Loucy (cell line): ENCODE measurements at regions not wholly inside any gene's neighbourhood (a gene's known extent, or its start where the extent isn't known, plus 50 kb on each side); places are given as distances from the start of the nearest gene placed in this dataset.
"Not testable (repeated sequence)": the region's sequence is repeated elsewhere in the genome, so short reads cannot be mapped to it uniquely, and the experiment has no call there.

Experiments
- H2AFZ ChIP-seq: fragments of 200-600 bp; sonication (generic); 2 replicates; pipeline ENCODE4 v1.6.0; 2016; ENCODE audit warnings: antibody characterized with exemption, mild to moderate bottlenecking, low read length, moderate library complexity
- H3F3A ChIP-seq: fragments of 200-600 bp; 2 replicates; pipeline ENCODE4 v1.6.0; 2016; ENCODE audit warnings: antibody characterized with exemption, low read depth, mild to moderate bottlenecking
- H3K27me3 ChIP-seq: fragments of 200-600 bp; sonication (generic); 2 replicates; pipeline ENCODE4 v1.6.1; 2014; ENCODE audit warnings: low read length, mild to moderate bottlenecking; ENCODE audit not compliant: insufficient read depth, poor library complexity, severe bottlenecking
- H3K36me3 ChIP-seq: fragments of 200-600 bp; sonication (generic); 2 replicates; pipeline ENCODE4 v1.6.1; 2016; ENCODE audit warnings: low read length; ENCODE audit not compliant: insufficient read depth
- H3K4me1 ChIP-seq: fragments of 200-600 bp; sonication (generic); 2 replicates; pipeline ENCODE4 v1.5.1; 2014; ENCODE audit warnings: low read length, mild to moderate bottlenecking; ENCODE audit not compliant: insufficient read depth, poor library complexity, severe bottlenecking
- H3K4me2 ChIP-seq: fragments of 200-600 bp; sonication (generic); 2 replicates; pipeline ENCODE4 v1.6.0; 2014; ENCODE audit warnings: antibody characterized with exemption, low read length, low read depth, mild to moderate bottlenecking; ENCODE audit not compliant: poor library complexity, severe bottlenecking
- H3K4me3 ChIP-seq: fragments of 200-600 bp; sonication (generic); 2 replicates; pipeline ENCODE4 v1.5.1; 2014; ENCODE audit warnings: low read length, mild to moderate bottlenecking, mixed read lengths; ENCODE audit not compliant: poor library complexity, severe bottlenecking
- H3K79me2 ChIP-seq: fragments of 200-600 bp; sonication (generic); 2 replicates; pipeline ENCODE4 v1.6.1; 2014; ENCODE audit warnings: low read length; ENCODE audit not compliant: insufficient read depth
- H3K9ac ChIP-seq: fragments of 200-600 bp; sonication (generic); 2 replicates; pipeline ENCODE4 v1.6.0; 2014; ENCODE audit warnings: mild to moderate bottlenecking, low read depth, low read length, moderate library complexity; ENCODE audit not compliant: poor library complexity, severe bottlenecking
- H3K9me2 ChIP-seq: fragments of 200-600 bp; sonication (generic); replicated peaks from 2 replicates; pipeline ENCODE4 v1.6.1; 2016; ENCODE audit warnings: low read depth, low read length, mixed read lengths
- H3K9me3 ChIP-seq: fragments of 200-600 bp; sonication (generic); 2 replicates; pipeline ENCODE4 v1.6.1; 2014; ENCODE audit warnings: mild to moderate bottlenecking, antibody characterized with exemption, low read length, low read depth; ENCODE audit not compliant: insufficient read depth
- H4K20me1 ChIP-seq: fragments of 200-600 bp; sonication (generic); 2 replicates; pipeline ENCODE4 v1.6.0; 2014; ENCODE audit warnings: antibody characterized with exemption, low read length, mild to moderate bottlenecking; ENCODE audit not compliant: insufficient read depth, poor library complexity, severe bottlenecking
- EZH2phosphoT487 ChIP-seq: fragments of 200-600 bp; IDR thresholded peaks from 2 replicates; pipeline ENCODE4 v1.6.1; 2018; ENCODE audit warnings: antibody characterized with exemption, mild to moderate bottlenecking, moderate library complexity, borderline replicate concordance
- TF ChIP-seq, protein P1 (sequence below): fragments of 200-600 bp; sonication (generic); conservative IDR thresholded peaks from 2 replicates; pipeline ENCODE4 v1.5.1; 2014; ENCODE audit warnings: mild to moderate bottlenecking, antibody characterized with exemption, low read length

DNA sequence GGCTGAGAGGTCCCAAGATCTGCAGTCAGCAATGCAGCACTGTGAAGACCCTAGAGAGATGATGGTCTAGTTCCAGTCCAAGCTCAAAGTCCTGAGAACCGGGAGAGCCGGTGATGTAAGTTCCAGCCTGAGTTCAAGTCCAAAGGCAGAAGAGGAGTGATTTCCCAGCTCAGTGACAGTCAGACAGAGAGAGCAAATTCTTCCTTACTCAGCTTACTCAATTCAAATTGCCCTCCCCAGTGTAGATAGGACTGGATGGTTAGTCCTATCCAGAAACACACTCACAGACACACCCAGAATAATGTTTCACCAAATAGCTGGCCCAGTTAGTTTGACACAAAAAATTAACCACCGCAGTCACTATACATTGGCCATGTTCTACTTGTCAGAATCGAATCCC is 185.5 kb upstream of the MYO3A start:
- H3K4me2 ChIP-seq: no peak overlapping the region
- no peak for TF ChIP-seq EZH2phosphoT487
- TF ChIP-seq, protein P1, sequence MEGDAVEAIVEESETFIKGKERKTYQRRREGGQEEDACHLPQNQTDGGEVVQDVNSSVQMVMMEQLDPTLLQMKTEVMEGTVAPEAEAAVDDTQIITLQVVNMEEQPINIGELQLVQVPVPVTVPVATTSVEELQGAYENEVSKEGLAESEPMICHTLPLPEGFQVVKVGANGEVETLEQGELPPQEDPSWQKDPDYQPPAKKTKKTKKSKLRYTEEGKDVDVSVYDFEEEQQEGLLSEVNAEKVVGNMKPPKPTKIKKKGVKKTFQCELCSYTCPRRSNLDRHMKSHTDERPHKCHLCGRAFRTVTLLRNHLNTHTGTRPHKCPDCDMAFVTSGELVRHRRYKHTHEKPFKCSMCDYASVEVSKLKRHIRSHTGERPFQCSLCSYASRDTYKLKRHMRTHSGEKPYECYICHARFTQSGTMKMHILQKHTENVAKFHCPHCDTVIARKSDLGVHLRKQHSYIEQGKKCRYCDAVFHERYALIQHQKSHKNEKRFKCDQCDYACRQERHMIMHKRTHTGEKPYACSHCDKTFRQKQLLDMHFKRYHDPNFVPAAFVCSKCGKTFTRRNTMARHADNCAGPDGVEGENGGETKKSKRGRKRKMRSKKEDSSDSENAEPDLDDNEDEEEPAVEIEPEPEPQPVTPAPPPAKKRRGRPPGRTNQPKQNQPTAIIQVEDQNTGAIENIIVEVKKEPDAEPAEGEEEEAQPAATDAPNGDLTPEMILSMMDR: no peak
- H3K27me3 ChIP-seq: no peaks in the 10 kb centered on the region
- no peaks in the 10 kb centered on the region for H3K4me1 ChIP-seq
- H3K9me2 ChIP-seq: no peaks in the 10 kb centered on the region
- no peaks in the 10 kb centered on the region for H3F3A ChIP-seq
- no peaks in the 10 kb centered on the region for H3K9me3 ChIP-seq
- H2AFZ ChIP-seq: no peak overlapping the region
- no peaks in the 10 kb centered on the region for H3K36me3 ChIP-seq
- no peak overlapping the region for H3K4me3 ChIP-seq
- H3K79me2 ChIP-seq: no peaks in the 10 kb centered on the region
- no peak overlapping the region for H3K9ac ChIP-seq
- H4K20me1 ChIP-seq: no peaks in the 10 kb centered on the region

DNA sequence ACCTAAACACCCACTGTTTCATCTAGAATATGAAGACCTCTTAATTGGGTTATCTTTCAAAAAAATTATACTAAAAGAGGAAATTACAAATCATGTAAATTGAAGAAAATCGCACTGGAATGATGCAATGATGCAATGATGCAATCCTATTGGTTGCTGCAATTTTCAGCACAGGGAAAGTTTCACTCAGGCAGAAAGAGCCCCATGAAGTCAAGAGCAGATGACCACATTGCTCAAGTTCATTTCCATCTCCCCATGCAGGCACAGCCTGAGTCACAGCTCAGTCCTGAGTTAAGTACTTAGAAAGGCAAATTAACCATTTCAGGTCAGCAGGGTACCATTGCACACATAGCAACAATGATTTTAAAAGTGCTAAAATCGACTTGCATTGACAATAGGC is 180.3 kb upstream of the MYO3A start:
- Histone ChIP-seq H3K9me3 (no peaks in the 10 kb centered on the region), H3K9ac (no peak overlapping the region), H3K27me3 (no peaks in the 10 kb centered on the region), H2AFZ (no peak overlapping the region), H3K4me3 (no peak overlapping the region), H4K20me1 (no peaks in the 10 kb centered on the region), H3K9me2 (no peaks in the 10 kb centered on the region), H3K36me3 (no peaks in the 10 kb centered on the region), H3K4me1 (no peaks in the 10 kb centered on the region), H3K4me2 (no peak overlapping the region), H3F3A (no peaks in the 10 kb centered on the region), H3K79me2 (no peaks in the 10 kb centered on the region)
- TF ChIP-seq EZH2phosphoT487: no peak
- TF ChIP-seq, protein P1: no peak

DNA sequence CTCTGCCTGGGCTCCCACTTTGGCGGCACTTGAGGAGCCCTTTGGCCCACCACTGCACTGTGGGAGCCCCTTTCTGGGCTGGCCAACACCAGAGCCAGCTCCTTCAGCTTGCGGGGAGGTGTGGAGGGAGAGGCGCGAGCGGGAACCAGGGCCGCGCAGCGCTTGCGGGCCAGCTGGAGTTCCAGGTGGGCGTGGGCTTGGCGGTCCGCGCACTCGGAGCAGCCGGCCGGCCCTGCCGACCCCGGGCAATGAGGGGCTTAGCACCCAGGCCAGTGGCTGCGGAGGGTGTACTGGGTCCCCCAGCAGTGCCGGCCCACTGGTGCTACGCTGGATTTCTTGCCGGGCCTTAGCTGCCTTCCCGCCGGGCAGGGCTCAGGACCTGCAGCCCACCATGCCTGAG is 178.2 kb upstream of the MYO3A start:
- H3K4me3 ChIP-seq, H3K4me2 ChIP-seq: not testable (repeated sequence)

DNA sequence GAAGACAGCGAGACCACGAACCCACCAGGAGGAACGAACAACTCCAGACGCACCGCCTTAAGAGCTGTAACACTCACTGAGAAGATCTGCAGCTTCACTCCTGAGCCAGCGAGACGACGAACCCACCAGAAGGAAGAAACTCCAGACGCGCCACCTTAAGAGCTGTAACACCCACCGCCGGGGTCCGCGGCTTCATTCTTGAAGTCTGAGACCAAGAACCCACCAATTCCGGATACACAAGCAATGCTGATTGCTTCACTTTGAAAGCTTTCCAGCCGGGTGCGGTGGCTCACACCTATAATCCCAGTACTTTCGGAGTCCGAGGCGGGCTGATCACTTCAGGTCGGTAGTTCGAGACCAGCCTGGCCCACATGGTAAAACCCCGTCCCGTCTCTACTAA is 177.2 kb upstream of the MYO3A start:
- Histone ChIP-seq H3K4me3 (no peak overlapping the region), H4K20me1 (no peaks in the 10 kb centered on the region), H3K79me2 (no peaks in the 10 kb centered on the region), H3K9me2 (no peaks in the 10 kb centered on the region), H3K9me3 (no peaks in the 10 kb centered on the region), H3K36me3 (no peaks in the 10 kb centered on the region), H3K9ac (no peak overlapping the region), H3K27me3 (no peaks in the 10 kb centered on the region), H2AFZ (no peak overlapping the region), H3F3A (no peaks in the 10 kb centered on the region), H3K4me2 (no peak overlapping the region), H3K4me1 (no peaks in the 10 kb centered on the region)
- no peak for TF ChIP-seq EZH2phosphoT487
- TF ChIP-seq, protein P1: no peak

More for the DNA sequence above, 178.2 kb upstream of the MYO3A start:
- H3K9ac ChIP-seq, H3K27me3 ChIP-seq, H3K79me2 ChIP-seq, H3K9me3 ChIP-seq, H2AFZ ChIP-seq, H3F3A ChIP-seq, H3K36me3 ChIP-seq, H3K4me1 ChIP-seq, H4K20me1 ChIP-seq, H3K9me2 ChIP-seq: not testable (repeated sequence)
